ENCODE measurements at regions not wholly inside any gene's neighbourhood (a gene's known extent, or its start where the extent isn't known, plus 50 kb on each side); places are given as distances from the start of the nearest gene placed in this dataset.
"Not testable (repeated sequence)": the region's sequence is repeated elsewhere in the genome, so short reads cannot be mapped to it uniquely, and the experiment has no call there.

GRCh38 chr13:50598338-50598737 lies 245.2 kb downstream of the DLEU7 start:
- DNase-seq (ENCODE audit: low read depth in 2 of 2) = no peak

- no peak for DNase-seq (ENCODE audit: low read depth in 2 of 2)
Observed at GRCh38 chr13:50599046-50599445, 244.4 kb downstream of the DLEU7 start.

- DNase-seq (ENCODE audit: low read depth in 2 of 2) = no peak
Observed at GRCh38 chr13:50599927-50600326, 243.6 kb downstream of the DLEU7 start.

- DNase-seq (ENCODE audit: low read depth in 2 of 2) = no peak
Observed at GRCh38 chr13:50608370-50608769, 235.1 kb downstream of the DLEU7 start.

GRCh38 chr13:50609011-50609410 lies 234.5 kb downstream of the DLEU7 start:
- DNase-seq (ENCODE audit: low read depth in 2 of 2) = no peak

GRCh38 chr13:50610238-50610637 lies 233.3 kb downstream of the DLEU7 start:
- no peak for DNase-seq (ENCODE audit: low read depth in 2 of 2)

GRCh38 chr13:50611117-50611781 lies 232.2 kb downstream of the DLEU7 start:
- DNase-seq (ENCODE audit: low read depth in 2 of 2) = no peak

- DNase-seq (ENCODE audit: low read depth in 2 of 2) = no peak
Observed at GRCh38 chr13:50612717-50613116, 230.8 kb downstream of the DLEU7 start.

- no peak for DNase-seq (ENCODE audit: low read depth in 2 of 2)
Observed at GRCh38 chr13:50613356-50613831, 230.1 kb downstream of the DLEU7 start.

GRCh38 chr13:50615234-50615633 lies 228.3 kb downstream of the DLEU7 start:
- DNase-seq (ENCODE audit: low read depth in 2 of 2) = no peak

GRCh38 chr13:50616101-50616500 lies 227.4 kb downstream of the DLEU7 start:
- no peak for DNase-seq (ENCODE audit: low read depth in 2 of 2)

- no peak for DNase-seq (ENCODE audit: low read depth in 2 of 2)
Observed at GRCh38 chr13:50617134-50617721, 226.3 kb downstream of the DLEU7 start.

GRCh38 chr13:50618206-50618605 lies 225.3 kb downstream of the DLEU7 start:
- DNase-seq (ENCODE audit: low read depth in 2 of 2) = no peak

- DNase-seq (ENCODE audit: low read depth in 2 of 2) = no peak
Observed at GRCh38 chr13:50626101-50626547, 217.4 kb downstream of the DLEU7 start.

- no peak for DNase-seq (ENCODE audit: low read depth in 2 of 2)
Observed at GRCh38 chr13:50627111-50627510, 216.4 kb downstream of the DLEU7 start.

- DNase-seq (ENCODE audit: low read depth in 2 of 2) = not testable (repeated sequence)
Observed at GRCh38 chr13:50628512-50628911, 215.0 kb downstream of the DLEU7 start.

- DNase-seq (ENCODE audit: low read depth in 2 of 2) = no peak
Observed at GRCh38 chr13:50629497-50629896, 214.0 kb downstream of the DLEU7 start.

- no peak for DNase-seq (ENCODE audit: low read depth in 2 of 2)
Observed at GRCh38 chr13:50629966-50630365, 213.5 kb downstream of the DLEU7 start.

- DNase-seq (ENCODE audit: low read depth in 2 of 2) = no peak
Observed at GRCh38 chr13:50631041-50631440, 212.5 kb downstream of the DLEU7 start.

- DNase-seq (ENCODE audit: low read depth in 2 of 2) = no peak
Observed at GRCh38 chr13:50634339-50634738, 209.2 kb downstream of the DLEU7 start.

GRCh38 chr13:50635504-50635903 lies 208.0 kb downstream of the DLEU7 start:
- DNase-seq (ENCODE audit: low read depth in 2 of 2) = no peak

- DNase-seq (ENCODE audit: low read depth in 2 of 2) = no peak
Observed at GRCh38 chr13:50636007-50636704, 207.3 kb downstream of the DLEU7 start.

GRCh38 chr13:50643060-50643459 lies 200.4 kb downstream of the DLEU7 start:
- no peak for DNase-seq (ENCODE audit: low read depth in 2 of 2)
